Lung (tissue), 11 donors: ENCODE measurements at regions not wholly inside any gene's neighbourhood (a gene's known extent, or its start where the extent isn't known, plus 50 kb on each side); places are given as distances from the start of the nearest gene placed in this dataset.

Experiments
- ATAC-seq: fragments of 200-7000 bp; cut with Tn5 transposase; one replicate; pipeline ENCODE4 v1.9.1; 2020; ENCODE audit warnings: moderate number of reproducible peaks; ENCODE audit not compliant: insufficient read depth, low FRiP score
- DNase-seq, 3 donors: peaks; one replicate each; pipeline ENCODE4 v3.0.0-alpha.2; 2013 to 2017
- H3K27ac ChIP-seq, 2 donors: one replicate each; pipeline ENCODE4 v1.5.1; 2013; ENCODE audit warnings: mild to moderate bottlenecking in 2 of 2, moderate library complexity in 2 of 2, control low read depth in 1 of 2, inconsistent platforms in 1 of 2, low read depth in 1 of 2, low read length in 1 of 2
- H3K27me3 ChIP-seq, 3 donors: one replicate each; pipeline ENCODE4 v1.5.1; 2013; ENCODE audit warnings: low read length in 2 of 3; ENCODE audit not compliant: control insufficient read depth in 3 of 3, insufficient read depth in 3 of 3
- H3K36me3 ChIP-seq, 4 donors: one replicate each; pipeline ENCODE4 v1.5.1; 2013; ENCODE audit warnings: low read length in 4 of 4, mild to moderate bottlenecking in 1 of 4, moderate library complexity in 1 of 4; ENCODE audit not compliant: control insufficient read depth in 4 of 4, insufficient read depth in 4 of 4
- H3K4me1 ChIP-seq, 5 donors: one replicate each; pipeline ENCODE4 v1.5.1; 2013; ENCODE audit warnings: low read length in 5 of 5, mild to moderate bottlenecking in 2 of 5, moderate library complexity in 1 of 5; ENCODE audit not compliant: control insufficient read depth in 5 of 5, insufficient read depth in 5 of 5
- H3K4me3 ChIP-seq: one replicate; pipeline ENCODE4 v1.5.1; 2013; ENCODE audit warnings: mild to moderate bottlenecking, control low read depth, moderate library complexity
- H3K9ac ChIP-seq, 2 donors: one replicate each; pipeline ENCODE4 v1.5.1; 2013; ENCODE audit warnings: low read length in 2 of 2, control low read depth in 1 of 2; ENCODE audit not compliant: insufficient read depth in 1 of 2
- H3K9me3 ChIP-seq, 4 donors: one replicate each; pipeline ENCODE4 v1.5.1; 2013; ENCODE audit warnings: low read length in 3 of 4, mild to moderate bottlenecking in 1 of 4, moderate library complexity in 1 of 4; ENCODE audit not compliant: control insufficient read depth in 4 of 4, insufficient read depth in 3 of 4
- CTCF ChIP-seq: IDR thresholded peaks from 2 replicates; pipeline ENCODE4 v1.5.1; 2012; ENCODE audit warnings: mild to moderate bottlenecking; ENCODE audit errors: control extremely low read depth, extremely low read depth
- WGBS, 2 donors: extraction: QIAGEN DNeasy Blood & Tissue Kit; methylation state at CpG; one replicate each; pipeline ENCODE4 v1.1.7; 2013; 5-methylcytosine and 5-hydroxymethylcytosine counted together
- donor health status: control.
- donor health status: control.
- donor health status: Bipolar disorder and iron deficiency.
- donor health status: healthy.
- donor health status: DM: yes; HTN: yes; CAD: no.

DNA sequence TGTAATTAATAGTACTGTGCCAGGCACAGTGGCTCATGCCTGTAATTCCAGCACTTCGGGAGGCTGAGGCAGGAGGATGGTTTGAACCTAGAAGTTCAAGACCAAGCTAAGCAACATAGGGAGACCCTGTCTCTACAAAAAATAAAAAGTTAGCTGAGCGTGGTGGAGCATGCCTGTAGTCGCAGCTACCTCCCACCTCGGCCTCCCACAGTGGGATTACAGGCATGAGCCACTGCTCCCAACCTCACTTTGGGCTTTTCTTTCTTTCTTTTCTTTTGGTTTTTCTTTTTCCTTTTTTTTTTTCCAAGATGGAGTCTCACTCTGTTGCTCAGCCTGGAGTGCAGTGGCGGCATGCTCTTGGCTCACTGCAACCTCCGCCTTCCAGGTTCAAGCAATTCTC, 137.8 kb downstream of the MRM1 start:
- Histone ChIP-seq H3K9me3 (peaks cover 0 to 2% (median 0%) of the 10 kb centered on the region in 4 donors), H3K9ac (no peak overlapping the region), H3K4me3 (no peak overlapping the region), H3K4me1 (peaks cover 0 to 5% (median 0%) of the 10 kb centered on the region in 5 donors), H3K27me3 (peaks cover 0 to 5% (median 2%) of the 10 kb centered on the region in 3 donors), H3K36me3 (no peaks in the 10 kb centered on the region), H3K27ac (no peak overlapping the region)
- ATAC-seq (no peak), DNase-seq (no peak)
- no peak for TF ChIP-seq CTCF
- 90 to 94% methylated on average over 6 of the region's 6 CpGs for WGBS, 2 donors

- no peak overlapping the region for H3K4me3 ChIP-seq
- no peaks in the 10 kb centered on the region for H3K36me3 ChIP-seq
- TF ChIP-seq CTCF = no peak
- H3K27me3 ChIP-seq = peaks cover 0 to 5% (median 2%) of the 10 kb centered on the region in 3 donors
- H3K9me3 ChIP-seq = peaks cover 0 to 2% (median 0%) of the 10 kb centered on the region in 4 donors
- DNase-seq (no peak), ATAC-seq (no peak)
- H3K9ac ChIP-seq = no peak overlapping the region
- WGBS, 2 donors = 77 to 81% methylated on average over 8 of the region's 8 CpGs
- peaks cover 0 to 5% (median 0%) of the 10 kb centered on the region in 5 donors for H3K4me1 ChIP-seq
- H3K27ac ChIP-seq = no peak overlapping the region
These were observed 138.8 kb downstream of the MRM1 start for GRCh38 chr17:36740157-36740556.

GRCh38 chr17:36741019-36741902, 139.9 kb downstream of the MRM1 start:
- Histone ChIP-seq H3K4me1 (peaks cover 0 to 5% (median 0%) of the 10 kb centered on the region in 5 donors), H3K27ac (no peak overlapping the region), H3K36me3 (no peaks in the 10 kb centered on the region), H3K27me3 (peaks cover 0 to 5% (median 2%) of the 10 kb centered on the region in 3 donors), H3K9ac (no peak overlapping the region), H3K9me3 (peaks cover 0 to 2% (median 0%) of the 10 kb centered on the region in 4 donors), H3K4me3 (no peak overlapping the region)
- ATAC-seq = no peak
- 88 to 92% methylated on average over 6 of the region's 6 CpGs for WGBS, 2 donors
- TF ChIP-seq CTCF = no peak
- DNase-seq = no peak
